HG02623 (cell line): ENCODE measurements at regions not wholly inside any gene's neighbourhood (a gene's known extent, or its start where the extent isn't known, plus 50 kb on each side); places are given as distances from the start of the nearest gene placed in this dataset.
"Not testable (repeated sequence)": the region's sequence is repeated elsewhere in the genome, so short reads cannot be mapped to it uniquely, and the experiment has no call there.

Experiments used
- ATAC-seq: cut with Tn5 transposase; IDR thresholded peaks from one replicate; pipeline ENCODE4 v1.9.1; 2021; ENCODE audit warnings: moderate library complexity; ENCODE audit not compliant: unreplicated experiment

GRCh38 chr15:99481951-99482230 is 83.9 kb upstream of the MEF2A start:
- no peak for ATAC-seq

GRCh38 chr15:99482993-99483392 is 82.8 kb upstream of the MEF2A start:
- ATAC-seq: no peak

DNA sequence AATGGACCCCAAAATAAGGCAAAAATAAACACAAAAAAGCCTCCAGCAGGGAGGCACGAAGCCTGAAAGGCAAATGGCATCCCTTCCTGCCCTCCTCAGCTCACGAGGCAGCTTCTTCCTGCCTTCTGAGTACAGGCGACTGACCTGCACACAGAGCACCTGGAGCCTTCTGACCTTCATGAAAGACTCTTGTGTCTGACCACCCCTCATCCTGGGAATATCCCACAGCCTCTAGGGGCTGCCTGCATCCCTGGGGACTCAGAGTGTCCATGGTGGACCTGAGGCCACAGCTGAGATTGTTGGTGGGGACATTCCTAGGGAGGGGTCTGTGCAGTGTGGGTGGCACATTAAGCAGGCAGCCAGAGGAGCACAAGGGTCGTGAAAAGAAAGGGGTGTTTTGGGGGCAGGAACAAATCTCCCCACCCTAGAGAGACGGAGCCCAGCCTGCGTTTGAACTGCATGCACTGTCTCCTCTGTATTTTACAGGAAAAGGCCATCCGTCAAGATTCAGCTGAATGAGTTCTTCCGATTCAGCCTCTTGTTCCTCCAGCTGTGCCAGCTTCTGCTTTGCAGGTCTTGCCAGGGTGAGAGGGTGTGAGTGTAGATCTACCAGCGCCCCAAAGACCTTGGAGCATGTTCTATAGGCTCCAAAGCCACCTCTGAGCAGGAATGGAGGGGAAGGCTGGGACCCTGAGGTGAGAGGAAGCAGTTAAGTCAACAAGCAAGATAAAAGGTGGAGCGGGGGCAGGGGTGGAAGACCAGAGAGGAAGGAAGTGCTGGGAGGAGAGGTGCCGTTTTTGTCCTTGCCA is 80.4 kb upstream of the MEF2A start:
- ATAC-seq: no peak

DNA sequence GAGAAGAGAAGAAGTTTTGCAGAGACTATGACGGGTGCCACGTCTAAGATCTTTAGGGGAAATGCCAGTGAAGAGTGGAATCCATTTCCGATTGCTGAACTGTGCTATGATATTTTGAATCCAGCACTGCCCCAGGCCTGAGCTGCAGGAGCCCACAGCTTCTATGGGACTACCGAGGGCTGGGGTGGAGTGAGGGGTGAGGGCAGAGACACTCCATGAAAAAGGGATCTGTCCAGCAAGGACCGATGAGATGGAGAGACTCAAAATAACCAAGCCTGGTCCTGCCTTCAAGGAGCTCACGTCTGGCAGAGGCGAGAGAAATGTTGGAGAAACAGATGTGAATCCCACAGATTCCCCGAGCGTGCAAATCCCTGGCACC is 79.8 kb upstream of the MEF2A start:
- no peak for ATAC-seq

GRCh38 chr15:99486371-99487336 is 79.1 kb upstream of the MEF2A start:
- ATAC-seq: no peak

DNA sequence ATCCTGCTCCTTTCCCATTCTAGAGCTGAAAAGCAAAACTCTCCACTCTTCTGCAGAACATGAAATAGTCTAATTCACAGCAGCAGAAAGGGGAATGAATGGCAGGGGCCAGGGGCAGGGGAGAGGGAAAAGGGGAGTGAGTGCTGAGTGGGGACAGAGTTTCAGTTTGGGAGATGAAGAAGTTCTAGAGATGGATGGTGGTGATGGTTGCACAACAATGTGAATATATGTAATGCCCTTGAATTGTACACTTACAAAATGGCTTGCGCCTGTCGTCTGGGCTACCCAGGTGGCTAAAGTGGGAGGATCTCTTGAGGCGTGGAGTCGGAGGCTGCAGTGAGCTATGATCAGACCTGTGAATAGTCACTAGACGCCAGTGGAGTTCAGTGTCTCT is 78.5 kb upstream of the MEF2A start:
- ATAC-seq: no peak

- no peak for ATAC-seq
Measured at GRCh38 chr15:99492275-99492674, 73.5 kb upstream of the MEF2A start.

DNA sequence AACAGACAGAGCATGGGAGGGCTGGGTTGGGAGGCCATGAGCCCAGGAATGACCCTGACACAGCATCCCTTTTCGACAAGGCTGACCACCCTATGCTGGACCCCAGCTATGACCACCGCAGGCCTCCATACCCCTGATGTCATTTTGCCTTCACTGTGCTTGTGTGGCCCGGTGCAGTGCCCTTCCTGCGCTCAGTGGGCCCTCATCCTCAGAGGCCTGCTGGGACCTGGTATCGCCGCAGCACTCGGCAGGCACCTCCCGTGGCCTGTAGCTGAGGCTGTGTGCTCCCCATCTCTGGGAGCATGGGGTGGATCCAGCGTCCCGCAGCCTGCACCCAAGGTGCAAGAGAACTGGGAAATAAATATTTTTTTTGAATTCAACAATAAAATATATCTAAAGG is 73.1 kb upstream of the MEF2A start:
- ATAC-seq: no peak

DNA sequence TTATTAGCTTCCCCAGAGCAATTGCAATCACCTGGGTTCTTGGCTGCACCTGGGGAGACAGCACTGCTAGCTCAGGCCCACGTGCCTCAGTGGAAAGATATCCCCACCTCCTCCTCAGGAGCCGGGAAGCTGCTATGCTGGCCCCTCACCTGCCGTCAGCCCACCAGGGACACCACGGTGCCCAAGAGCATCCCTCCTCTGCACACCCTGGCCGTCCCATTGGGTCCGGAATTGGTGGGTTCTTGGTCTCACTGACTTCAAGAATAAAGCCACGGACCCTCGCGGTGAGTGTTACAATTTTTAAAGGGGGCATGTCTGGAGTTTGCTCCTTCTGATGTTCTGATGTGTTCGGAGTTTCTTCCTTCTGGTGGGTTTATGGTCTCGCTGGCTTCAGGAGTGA is 72.3 kb upstream of the MEF2A start:
- no peak for ATAC-seq

DNA sequence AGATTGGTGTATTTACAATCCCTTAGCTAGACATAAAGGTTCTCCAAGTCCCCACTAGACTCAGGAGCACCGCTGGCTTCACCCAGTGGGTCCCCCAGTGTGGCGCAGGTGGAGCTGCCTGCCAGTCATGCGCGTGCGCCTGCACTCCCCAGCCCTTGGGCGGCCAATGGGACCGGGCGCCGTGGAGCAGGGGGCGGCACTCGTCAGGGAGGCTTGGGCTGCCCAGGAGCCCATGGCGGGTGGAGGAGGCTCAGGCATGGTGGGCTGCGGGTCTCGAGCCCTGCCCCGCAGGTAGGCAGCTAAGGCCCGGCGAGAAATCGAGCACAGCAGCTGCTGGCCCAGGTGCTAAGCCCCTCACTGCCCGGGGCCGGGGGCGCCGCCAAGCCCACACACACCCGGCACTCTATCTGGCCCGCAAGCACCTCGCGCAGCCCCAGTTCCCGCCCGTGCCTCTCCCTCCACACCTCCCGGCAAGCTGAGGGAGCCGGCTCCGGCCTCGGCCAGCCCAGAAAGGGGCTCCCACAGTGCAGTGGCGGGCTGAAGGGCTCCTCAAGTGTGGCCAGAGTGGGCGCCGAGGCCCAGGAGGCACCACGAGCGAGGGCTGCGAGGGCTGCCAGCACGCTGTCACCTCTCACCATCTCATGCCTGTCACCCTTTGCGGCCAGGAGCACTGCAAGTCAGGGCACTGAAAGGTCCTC is 71.1 kb upstream of the MEF2A start:
- not testable (repeated sequence) for ATAC-seq

- ATAC-seq: no peak
Measured at GRCh38 chr15:99495430-99496301, 70.1 kb upstream of the MEF2A start.

DNA sequence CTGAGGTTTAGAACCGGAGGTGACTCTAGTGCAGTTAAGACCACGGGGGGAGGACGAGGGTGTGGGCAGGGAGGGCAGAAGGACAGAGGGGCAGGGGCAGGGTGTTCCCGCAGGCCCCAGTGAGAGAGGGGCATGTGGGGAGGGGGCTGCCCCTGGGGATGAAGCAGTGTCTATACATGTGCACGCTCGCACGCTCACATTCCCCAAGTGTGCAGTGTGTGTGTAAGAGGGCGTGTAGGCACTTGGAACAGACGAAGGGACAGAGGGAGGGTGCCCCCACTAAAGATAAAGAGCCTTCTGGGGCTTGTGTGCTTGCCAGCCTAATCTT is 69.5 kb upstream of the MEF2A start:
- no peak for ATAC-seq

- ATAC-seq: peak; percentile 52
Measured at GRCh38 chr15:99502182-99502581, 63.6 kb upstream of the MEF2A start.

DNA sequence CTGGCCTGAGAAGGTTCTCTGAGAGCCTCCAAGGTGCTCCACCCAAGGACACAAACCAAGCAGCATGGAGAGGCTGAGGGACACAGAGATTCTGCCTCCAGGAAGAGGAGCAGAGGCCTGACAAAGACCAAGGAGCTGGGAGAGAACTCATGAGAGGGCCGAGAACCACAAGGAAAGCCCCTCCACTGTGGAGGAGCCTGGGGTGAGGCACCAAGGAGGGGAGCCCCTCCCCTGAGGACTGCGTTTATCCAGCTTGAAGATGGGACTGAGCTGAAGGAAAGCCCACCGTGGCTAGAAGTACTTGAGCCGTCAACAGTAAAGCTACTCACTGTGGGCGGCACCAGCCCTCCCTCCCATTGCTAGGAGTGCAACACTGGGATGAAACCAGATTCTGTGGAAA is 63.1 kb upstream of the MEF2A start:
- ATAC-seq: peak; percentile 10

- ATAC-seq: no peak
Measured at GRCh38 chr15:99503411-99503810, 62.4 kb upstream of the MEF2A start.

DNA sequence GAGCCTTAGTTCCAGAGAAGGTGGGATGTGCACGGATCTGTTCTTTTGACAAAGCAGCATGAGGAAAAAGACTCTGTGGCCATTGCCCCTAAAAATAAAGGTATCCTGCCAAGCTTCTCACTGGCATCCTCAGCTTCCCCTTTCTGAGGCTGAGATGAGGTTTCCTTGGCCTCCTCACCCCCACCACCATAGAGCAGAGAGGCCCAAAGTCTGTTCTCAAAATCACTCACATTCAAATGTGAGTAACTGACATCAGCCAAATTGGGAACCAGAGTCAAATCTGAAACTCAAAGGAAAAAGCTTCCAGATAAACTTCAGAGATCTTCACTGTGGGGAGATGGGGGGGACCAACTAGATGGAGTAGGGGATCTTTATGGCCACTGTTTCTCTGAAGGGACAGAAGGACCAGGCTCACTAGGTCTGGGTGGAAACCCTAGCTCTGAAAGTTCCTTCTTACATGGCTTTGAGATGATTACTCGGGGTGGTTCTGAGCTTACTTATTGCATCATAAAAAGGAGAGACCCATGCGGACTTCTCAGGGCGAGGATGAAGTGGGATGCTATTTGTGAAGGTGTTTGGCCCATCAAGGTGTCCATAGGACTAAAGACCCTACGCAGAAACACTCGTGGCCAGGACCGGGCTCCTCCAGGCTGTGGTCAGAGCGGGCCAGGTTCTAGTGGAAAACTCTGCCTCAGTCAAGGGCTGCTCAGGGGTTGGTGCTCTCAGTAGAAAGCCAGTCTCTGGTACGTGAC is 61.5 kb upstream of the MEF2A start:
- no peak for ATAC-seq

DNA sequence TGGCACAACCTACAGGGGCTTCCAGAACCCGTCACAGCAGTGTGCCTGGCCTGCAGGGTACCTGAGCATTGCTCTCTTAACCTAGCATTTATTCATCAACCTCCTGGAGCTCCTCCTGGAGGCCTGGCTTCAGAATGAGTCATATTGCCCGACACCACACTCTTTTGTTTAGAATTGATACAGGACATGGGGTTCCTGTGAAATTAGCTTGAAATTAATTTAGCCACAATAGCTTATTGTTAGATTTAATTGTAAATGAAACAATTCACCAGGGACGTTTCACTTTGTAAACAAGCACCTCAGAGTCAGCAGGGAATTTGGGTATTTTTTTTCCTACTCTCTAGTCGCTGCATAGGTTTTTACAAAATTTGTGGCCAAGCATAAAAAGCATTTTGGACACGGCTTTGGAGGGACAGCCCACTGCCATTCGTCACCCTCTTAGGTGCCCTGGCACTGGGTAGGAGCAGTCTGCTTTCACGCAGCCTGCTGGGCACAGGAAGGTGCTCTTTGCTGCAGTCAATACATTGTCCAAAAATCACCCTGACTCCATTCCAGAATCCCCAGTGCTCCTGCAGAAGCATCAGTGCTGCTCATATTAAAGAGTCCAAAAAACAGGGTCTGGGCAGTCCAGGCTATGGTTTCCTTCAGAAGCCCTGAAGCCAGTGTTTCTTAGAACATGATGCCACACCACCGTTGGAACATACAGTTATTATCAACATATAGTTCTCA is 60.8 kb upstream of the MEF2A start:
- peak; percentile 29 for ATAC-seq

- ATAC-seq: no peak
Measured at GRCh38 chr15:99506399-99506798, 59.4 kb upstream of the MEF2A start.

DNA sequence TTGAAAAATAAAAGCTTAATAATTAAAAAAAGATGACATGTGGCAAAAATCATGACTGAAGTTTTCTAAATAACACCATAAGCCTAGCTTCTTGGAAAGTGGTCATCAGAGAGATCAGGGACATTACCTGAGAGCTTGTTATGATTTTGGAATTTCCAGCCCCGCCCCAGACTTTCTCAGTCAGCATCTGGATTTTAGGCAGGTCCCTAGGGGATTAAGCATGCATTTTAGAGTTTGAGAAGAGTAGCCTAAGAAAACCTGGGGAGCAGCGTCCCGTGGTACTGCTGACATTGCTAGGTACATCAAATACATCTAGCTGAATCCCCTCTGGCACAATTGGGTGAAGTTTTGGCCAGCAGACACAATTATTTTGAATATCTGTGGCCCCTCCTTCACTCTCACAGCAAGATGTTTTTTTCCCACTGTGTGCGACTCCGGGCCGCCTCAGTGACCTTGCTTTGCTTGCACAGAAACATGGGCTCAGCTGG is 58.7 kb upstream of the MEF2A start:
- ATAC-seq: no peak
